NCI-H345 (cell line): ENCODE measurements at regions not wholly inside any gene's neighbourhood (a gene's known extent, or its start where the extent isn't known, plus 50 kb on each side); places are given as distances from the start of the nearest gene placed in this dataset.
"Not testable (repeated sequence)": the region's sequence is repeated elsewhere in the genome, so short reads cannot be mapped to it uniquely, and the experiment has no call there.

Experiments used
- DNase-seq: peaks from one replicate; lab custom pipeline; 2025; lab: John Stamatoyannopoulos, UW

- DNase-seq, result no peak
Observed at GRCh38 chr4:147102596-147102995, 156.9 kb upstream of the TTC29 start.

- no peak for DNase-seq
Observed at GRCh38 chr4:147103403-147103946, 157.8 kb upstream of the TTC29 start.

GRCh38 chr4:147104768-147105167 lies 159.1 kb upstream of the TTC29 start:
- no peak for DNase-seq

GRCh38 chr4:147108409-147108808 lies 162.7 kb upstream of the TTC29 start:
- DNase-seq, result no peak

GRCh38 chr4:147109800-147110199 lies 164.1 kb upstream of the TTC29 start:
- no peak for DNase-seq

- DNase-seq, result no peak
Observed at GRCh38 chr4:147110473-147111367, 165.1 kb upstream of the TTC29 start.

GRCh38 chr4:147112196-147112595 lies 166.5 kb upstream of the TTC29 start:
- DNase-seq, result not testable (repeated sequence)

GRCh38 chr4:147117431-147117830 lies 171.8 kb upstream of the TTC29 start:
- no peak for DNase-seq

GRCh38 chr4:147118528-147118927 lies 172.9 kb upstream of the TTC29 start:
- no peak for DNase-seq

GRCh38 chr4:147122685-147123084 lies 177.0 kb upstream of the TTC29 start:
- no peak for DNase-seq

GRCh38 chr4:147123146-147123545 lies 177.5 kb upstream of the TTC29 start:
- DNase-seq, result no peak

- no peak for DNase-seq
Observed at GRCh38 chr4:147128787-147129186, 183.1 kb upstream of the TTC29 start.

- no peak for DNase-seq
Observed at GRCh38 chr4:147129687-147130086, 184.0 kb upstream of the TTC29 start.

GRCh38 chr4:147134536-147135210 lies 189.0 kb upstream of the TTC29 start:
- DNase-seq, result no peak

GRCh38 chr4:147136310-147136709 lies 190.6 kb upstream of the TTC29 start:
- no peak for DNase-seq

GRCh38 chr4:147136751-147137150 lies 191.1 kb upstream of the TTC29 start:
- DNase-seq, result no peak

GRCh38 chr4:147137280-147137679 lies 191.6 kb upstream of the TTC29 start:
- DNase-seq, result no peak

GRCh38 chr4:147138171-147138570 lies 192.5 kb upstream of the TTC29 start:
- no peak for DNase-seq

- no peak for DNase-seq
Observed at GRCh38 chr4:147139455-147140198, 194.0 kb upstream of the TTC29 start.

GRCh38 chr4:147151763-147152162 lies 206.1 kb upstream of the TTC29 start:
- no peak for DNase-seq

GRCh38 chr4:147157860-147158701 lies 212.4 kb upstream of the TTC29 start:
- no peak for DNase-seq
